ENCODE measurements at regions not wholly inside any gene's neighbourhood (a gene's known extent, or its start where the extent isn't known, plus 50 kb on each side); places are given as distances from the start of the nearest gene placed in this dataset.

- no peak for TF ChIP-seq CHD7 (IDR thresholded peaks at IDR 0.05; ENCODE audit: insufficient replicate concordance, low read length)
- no peak for TF ChIP-seq NRF1 (IDR thresholded peaks at IDR 0.05; ENCODE audit: low read depth, low read length)
- no peak for TF ChIP-seq SAP30 (IDR thresholded peaks at IDR 0.05; ENCODE audit: insufficient read depth, insufficient replicate concordance, low read length)
- no peak for TF ChIP-seq BCL11A (IDR thresholded peaks at IDR 0.05; ENCODE audit: low read depth in 2 of 2, low read length in 2 of 2)
- TF ChIP-seq CTCF (IDR thresholded peaks at IDR 0.05; ENCODE audit: control extremely low read depth in 1 of 3, insufficient read depth in 1 of 3, low read depth in 1 of 3, low read length in 3 of 3) = no peak
- TF ChIP-seq TAF7 (optimal IDR thresholded peaks at IDR 0.05; ENCODE audit: borderline replicate concordance, low read depth, low read length) = no peak
- TF ChIP-seq CBX8 (IDR thresholded peaks at IDR 0.05; ENCODE audit: borderline replicate concordance, low read depth, low read length) = no peak
- no peak for TF ChIP-seq HDAC2 (IDR thresholded peaks at IDR 0.05; ENCODE audit: borderline replicate concordance in 1 of 2, low read depth in 2 of 2, low read length in 2 of 2)
Measured at GRCh38 chr16:66050991-66051390, 315.5 kb upstream of the CDH5 start (continued).

Data from H1 (cell line).